ENCODE measurements at regions not wholly inside any gene's neighbourhood (a gene's known extent, or its start where the extent isn't known, plus 50 kb on each side); places are given as distances from the start of the nearest gene placed in this dataset.

- Histone ChIP-seq H3K9me3 (ENCODE audit: insufficient read depth in 2 of 2, low read depth in 1 of 2, low read length in 1 of 2) (no peaks in the 10 kb centered on the region), H3K79me1 (ENCODE audit: low read depth, low read length) (no peaks in the 10 kb centered on the region; the same call in 1 of the 2 replicates), H2BK15ac (ENCODE audit: low read length) (no peak overlapping the region), H3K23ac (ENCODE audit: insufficient read length) (no peak overlapping the region), H3K4me3 (ENCODE audit: extremely low read depth in 1 of 4, insufficient read depth in 2 of 4, low read depth in 3 of 4, low read length in 4 of 4) (no peak overlapping the region), H2BK120ac (replicated peaks; ENCODE audit: low read depth, low read length) (no peak overlapping the region), H4K5ac (ENCODE audit: insufficient read length, low read depth, low read length) (no peak overlapping the region), H3K79me2 (ENCODE audit: control insufficient read depth in 1 of 2, insufficient read depth in 2 of 2, low read length in 2 of 2) (no peaks in the 10 kb centered on the region), H3K4me1 (replicated peaks in 1 of 4; ENCODE audit: control insufficient read depth in 3 of 4, insufficient read depth in 4 of 4, low read length in 3 of 4) (no peaks in the 10 kb centered on the region), H4K20me1 (replicated peaks in 1 of 2; ENCODE audit: control insufficient read depth in 1 of 2, insufficient read depth in 2 of 2, low read length in 2 of 2) (no peaks in the 10 kb centered on the region), H4K8ac (ENCODE audit: extremely low read depth, insufficient read depth, low read length) (no peak overlapping the region), H3K27me3 (replicated peaks in 1 of 4; ENCODE audit: control insufficient read depth in 3 of 4, extremely low read depth in 1 of 4, insufficient read depth in 3 of 4, low read length in 3 of 4) (no peaks in the 10 kb centered on the region), H3K23me2 (ENCODE audit: low read depth, low read length) (no peaks in the 10 kb centered on the region), H2AFZ (ENCODE audit: low read length) (no peak overlapping the region), H3K4me2 (ENCODE audit: insufficient read depth in 1 of 2, low read depth in 2 of 2, low read length in 2 of 2) (no peak overlapping the region), H3K4ac (replicated peaks; ENCODE audit: insufficient read length, low read depth, low read length) (no peak overlapping the region), H3K9ac (replicated peaks in 1 of 4; ENCODE audit: extremely low read depth in 1 of 4, low read depth in 3 of 4, low read length in 3 of 4) (no peak overlapping the region), H2BK5ac (ENCODE audit: low read depth, low read length) (no peak overlapping the region), H3K14ac (ENCODE audit: insufficient read length) (no peak overlapping the region), H4K91ac (replicated peaks; ENCODE audit: insufficient read length, low read length) (no peak overlapping the region), H3K27ac (ENCODE audit: low read depth, low read length) (no peak overlapping the region), H2BK12ac (ENCODE audit: low read depth, low read length) (no peak overlapping the region), H3K36me3 (ENCODE audit: control insufficient read depth in 2 of 4, insufficient read depth in 4 of 4, low read length in 3 of 4) (no peaks in the 10 kb centered on the region), H3K18ac (ENCODE audit: extremely low read depth, low read length) (no peak overlapping the region), H3K56ac (replicated peaks; ENCODE audit: insufficient read length, low read depth, low read length) (no peak overlapping the region), H2BK20ac (ENCODE audit: low read length) (no peak overlapping the region), H2AK5ac (ENCODE audit: low read depth, low read length) (no peak overlapping the region)
- ChIA-PET POLR2A (ENCODE audit: partially characterized antibody) (interaction anchor here (1.5 kb wide), 1 partner anchor 8 kb away, joined by 4 read pairs; no protein-coding TSS in a partner anchor), CTCF (ENCODE audit: partially characterized antibody) (interaction anchor here (1.6 to 8.2 kb wide), 2 partner anchors 9 to 49 kb away, joined by 4 to 50 read pairs; no protein-coding TSS in a partner anchor)
- no peak for FAIRE-seq
- DNase-seq (ENCODE audit: low read depth in 1 of 2, low spot score in 2 of 2): no peak
- WGBS, 2 experiments (ENCODE audit: extremely low coverage in 1 of 2, insufficient coverage in 1 of 2, insufficient read length in 1 of 2, insufficient replicate concordance in 2 of 2, low coverage in 1 of 2, low lambda C conversion rate in 2 of 2, missing lambda C conversion rate in 1 of 2): 83% methylated on average over 4 of the region's 4 CpGs; no CpG with 5 or more reads in 1 of the 2 experiments
- TF ChIP-seq SRF (IDR thresholded peaks at IDR 0.05; ENCODE audit: low read depth, low read length) (no peak), ZNF274 (IDR thresholded peaks at IDR 0.05; ENCODE audit: borderline replicate concordance, extremely low read depth, low read length) (no peak), SAP30 (IDR thresholded peaks at IDR 0.05; ENCODE audit: insufficient read depth, insufficient replicate concordance, low read length) (no peak), TBP (IDR thresholded peaks at IDR 0.05; ENCODE audit: low read depth, low read length) (no peak), TAF1 (IDR thresholded peaks at IDR 0.05; ENCODE audit: low read depth, low read length) (no peak), EP300 (IDR thresholded peaks at IDR 0.05; ENCODE audit: borderline replicate concordance in 1 of 2, low read depth in 2 of 2, low read length in 2 of 2) (no peak), E2F6 (IDR thresholded peaks at IDR 0.05) (no peak), NRF1 (IDR thresholded peaks at IDR 0.05; ENCODE audit: low read depth, low read length) (no peak), JUN (IDR thresholded peaks at IDR 0.05; ENCODE audit: low read depth, low read length) (no peak), RNF2 (IDR thresholded peaks at IDR 0.05; ENCODE audit: borderline replicate concordance, low read depth, low read length, missing control alignments, poor library complexity, severe bottlenecking) (no peak), CHD2 (IDR thresholded peaks at IDR 0.05; ENCODE audit: low read length) (no peak)
These were observed 110.3 kb downstream of the SLC25A47 start for GRCh38 chr14:100433428-100433814.

All from H1 (cell line).